B cell (primary cell): ENCODE measurements at regions not wholly inside any gene's neighbourhood (a gene's known extent, or its start where the extent isn't known, plus 50 kb on each side); places are given as distances from the start of the nearest gene placed in this dataset.

Experiments
- ATAC-seq: fragments of 200-7000 bp; cut with Tn5 transposase; one replicate; pipeline ENCODE4 v1.10.0; 2021; ENCODE audit warnings: low read depth, mild to moderate bottlenecking, moderate number of reproducible peaks, moderate library complexity
- CTCF ChIA-PET: fragments of 350-600 bp; sonication (Branson Sonifier 250); formaldehyde crosslinking; loops from one replicate; lab custom pipeline; 2021; ENCODE audit warnings: antibody characterized with exemption, inconsistent platforms; lab: Charles Lee
- POLR2A ChIA-PET: fragments of 350-600 bp; sonication (Branson Sonifier 250); formaldehyde crosslinking; loops from one replicate; lab custom pipeline; 2021; ENCODE audit warnings: antibody characterized with exemption; lab: Charles Lee
- DNase-seq: peaks from one replicate; pipeline ENCODE4 v3.0.0; 2013
- H2AFZ ChIP-seq: 2 replicates; pipeline ENCODE4 v1.6.1; 2012; ENCODE audit warnings: mild to moderate bottlenecking, low read depth, low read length; ENCODE audit not compliant: insufficient read depth, poor library complexity, severe bottlenecking
- H3K27ac ChIP-seq, 2 donors: 1 replicate in 1 of 2; 2 replicates in 1 of 2; pipeline ENCODE4 v1.5.1; 2012 to 2013; ENCODE audit warnings: low read length in 2 of 2, mild to moderate bottlenecking in 2 of 2, moderate library complexity in 1 of 2
- H3K27me3 ChIP-seq, 4 experiments: fragments of 200-600 bp in 1 of 4; sonication (generic) in 1 of 4; replicated peaks in 1 of 4; 1 replicate in 2 of 4; 2 replicates in 2 of 4; pipeline versions ENCODE4 v1.6.1 to v1.7.0; 2013 to 2016; ENCODE audit warnings: low read length in 3 of 4, mild to moderate bottlenecking in 2 of 4, mixed read lengths in 1 of 4, moderate library complexity in 1 of 4; ENCODE audit not compliant: insufficient read depth in 4 of 4, control insufficient read depth in 3 of 4; ENCODE audit errors: control extremely low read depth in 1 of 4
- H3K36me3 ChIP-seq, 2 experiments: replicated peaks in 1 of 2; 1 replicate in 1 of 2; 2 replicates in 1 of 2; pipeline versions ENCODE4 v1.6.1 to v1.7.1; 2013; ENCODE audit warnings: low read length in 1 of 2; ENCODE audit not compliant: insufficient read depth in 2 of 2, control insufficient read depth in 1 of 2; ENCODE audit errors: control extremely low read depth in 1 of 2, extremely low read depth in 1 of 2
- H3K4me1 ChIP-seq, 2 donors: fragments of 200-600 bp in 1 of 2; sonication (generic) in 1 of 2; 1 replicate in 1 of 2; 2 replicates in 1 of 2; pipeline versions ENCODE4 v1.5.1 to v1.6.1; 2013 to 2017; ENCODE audit warnings: low read length in 2 of 2; ENCODE audit not compliant: control insufficient read depth in 2 of 2, insufficient read depth in 2 of 2
- H3K4me2 ChIP-seq: replicated peaks from 2 replicates; pipeline ENCODE3; 2012; ENCODE audit warnings: mild to moderate bottlenecking, low read depth, low read length; ENCODE audit not compliant: poor library complexity, severe bottlenecking
- H3K4me3 ChIP-seq, 5 experiments: fragments of 200-600 bp in 1 of 5; sonication (generic) in 1 of 5; 1 replicate in 3 of 5; 2 replicates in 2 of 5; pipeline versions ENCODE4 v1.5.1 to v1.7.0; 2011 to 2016; ENCODE audit warnings: low read length in 4 of 5, mild to moderate bottlenecking in 4 of 5, low read depth in 2 of 5, control low read depth in 1 of 5, moderate library complexity in 1 of 5; ENCODE audit not compliant: insufficient read depth in 1 of 5; ENCODE audit errors: control extremely low read depth in 1 of 5, extremely low read depth in 1 of 5
- H3K79me2 ChIP-seq: fragments of 200-600 bp; sonication (generic); one replicate; pipeline ENCODE4 v1.6.0; 2016; ENCODE audit warnings: low read length; ENCODE audit not compliant: control insufficient read depth, insufficient read depth
- H3K9ac ChIP-seq: fragments of 200-600 bp; sonication (generic); 2 replicates; pipeline ENCODE4 v1.6.1; 2017; ENCODE audit warnings: mild to moderate bottlenecking, low read length, moderate library complexity
- H3K9me3 ChIP-seq, 3 donors: one replicate each; pipeline versions ENCODE4 v1.6.1 to v1.7.1; 2013; ENCODE audit warnings: low read length in 2 of 3; ENCODE audit not compliant: control insufficient read depth in 2 of 3, insufficient read depth in 1 of 3; ENCODE audit errors: control extremely low read depth in 1 of 3
- H4K20me1 ChIP-seq: 2 replicates; pipeline ENCODE4 v1.6.0; 2012; ENCODE audit warnings: mild to moderate bottlenecking, low read length; ENCODE audit not compliant: insufficient read depth, control insufficient read depth, poor library complexity, severe bottlenecking
- H3K27ac Mint-ChIP-seq: one replicate; pipeline ENCODE4 v1.8.0; 2021; ENCODE audit warnings: mixed read lengths
- H3K27me3 Mint-ChIP-seq: one replicate; pipeline ENCODE4 v1.8.0; 2021; ENCODE audit warnings: mixed read lengths
- H3K4me1 Mint-ChIP-seq: one replicate; pipeline ENCODE4 v1.8.0; 2021; ENCODE audit warnings: mixed read lengths
- H3K4me3 Mint-ChIP-seq: one replicate; pipeline ENCODE4 v1.8.0; 2021; ENCODE audit warnings: mixed read lengths
- H3K9me3 Mint-ChIP-seq: one replicate; pipeline ENCODE4 v1.8.0; 2022; ENCODE audit warnings: mixed read lengths; ENCODE audit not compliant: insufficient read depth
- EZH2 ChIP-seq: IDR thresholded peaks from 2 replicates; pipeline ENCODE4 v1.6.1; 2012; ENCODE audit warnings: borderline replicate concordance, low read depth, mild to moderate bottlenecking, moderate library complexity, low read length; ENCODE audit not compliant: insufficient read depth, poor library complexity, severe bottlenecking
- WGBS: methylation state at CpG from one replicate; pipeline ENCODE4 v1.1.5; 2013; ENCODE audit warnings: missing lambda C conversion rate; ENCODE audit not compliant: insufficient coverage; 5-methylcytosine and 5-hydroxymethylcytosine counted together
- intact Hi-C: fragments of 100-400 bp; cut with micrococcal nuclease; formaldehyde crosslinking; loops from one replicate; pipeline ENCODE4 v1.10.0; 2022
- TF ChIP-seq, protein P1 (sequence below): fragments of 200-600 bp; IDR thresholded peaks from one replicate; pipeline ENCODE4 v1.8.0; 2022; ENCODE audit warnings: antibody characterized with exemption, mild to moderate bottlenecking

DNA sequence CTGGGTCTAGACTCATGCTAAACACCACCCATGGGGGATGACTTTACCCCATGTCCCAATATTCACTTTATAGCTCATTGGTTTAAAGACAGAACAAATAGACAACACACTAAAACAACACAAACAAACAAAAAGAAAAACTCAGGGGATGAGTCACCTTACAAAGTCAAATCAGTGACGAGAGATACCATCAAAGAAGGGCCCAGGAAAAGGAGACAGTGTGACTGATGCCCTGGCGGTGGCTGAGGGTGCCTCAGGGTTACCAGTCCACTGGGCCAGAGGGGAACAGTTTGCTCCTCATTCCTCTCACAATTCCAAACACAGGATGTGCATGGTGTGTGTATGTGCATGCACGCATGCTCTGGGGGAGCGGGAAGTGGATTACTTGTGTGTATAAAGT lies 171.3 kb upstream of the PRKCQ start:
- Mint-ChIP-seq H3K27ac (no peak overlapping the region), H3K27me3 (peaks cover 21% of the 10 kb centered on the region), H3K4me3 (no peak overlapping the region), H3K4me1 (no peaks in the 10 kb centered on the region), H3K9me3 (peaks cover 3% of the 10 kb centered on the region)
- CTCF ChIA-PET: no interaction called here
- TF ChIP-seq EZH2: no peak
- TF ChIP-seq, protein P1, sequence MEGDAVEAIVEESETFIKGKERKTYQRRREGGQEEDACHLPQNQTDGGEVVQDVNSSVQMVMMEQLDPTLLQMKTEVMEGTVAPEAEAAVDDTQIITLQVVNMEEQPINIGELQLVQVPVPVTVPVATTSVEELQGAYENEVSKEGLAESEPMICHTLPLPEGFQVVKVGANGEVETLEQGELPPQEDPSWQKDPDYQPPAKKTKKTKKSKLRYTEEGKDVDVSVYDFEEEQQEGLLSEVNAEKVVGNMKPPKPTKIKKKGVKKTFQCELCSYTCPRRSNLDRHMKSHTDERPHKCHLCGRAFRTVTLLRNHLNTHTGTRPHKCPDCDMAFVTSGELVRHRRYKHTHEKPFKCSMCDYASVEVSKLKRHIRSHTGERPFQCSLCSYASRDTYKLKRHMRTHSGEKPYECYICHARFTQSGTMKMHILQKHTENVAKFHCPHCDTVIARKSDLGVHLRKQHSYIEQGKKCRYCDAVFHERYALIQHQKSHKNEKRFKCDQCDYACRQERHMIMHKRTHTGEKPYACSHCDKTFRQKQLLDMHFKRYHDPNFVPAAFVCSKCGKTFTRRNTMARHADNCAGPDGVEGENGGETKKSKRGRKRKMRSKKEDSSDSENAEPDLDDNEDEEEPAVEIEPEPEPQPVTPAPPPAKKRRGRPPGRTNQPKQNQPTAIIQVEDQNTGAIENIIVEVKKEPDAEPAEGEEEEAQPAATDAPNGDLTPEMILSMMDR: no peak
- Histone ChIP-seq H4K20me1 (no peaks in the 10 kb centered on the region), H3K9ac (no peak overlapping the region), H3K79me2 (no peaks in the 10 kb centered on the region), H3K4me2 (no peak overlapping the region), H3K4me1 (no peaks in the 10 kb centered on the region), H3K27ac (no peak overlapping the region), H2AFZ (no peak overlapping the region), H3K9me3 (peaks cover 0 to 7% (median 0%) of the 10 kb centered on the region in 3 donors), H3K4me3 (no peak overlapping the region), H3K27me3 (peaks cover 0 to 7% (median 0%) of the 10 kb centered on the region in 4 experiments), H3K36me3 (no peaks in the 10 kb centered on the region)
- DNase-seq (no peak), ATAC-seq (no peak)
- intact Hi-C loops: no loop called here
- 80% methylated on average over 1 of the region's 4 CpGs for WGBS
- POLR2A ChIA-PET: no interaction called here

DNA sequence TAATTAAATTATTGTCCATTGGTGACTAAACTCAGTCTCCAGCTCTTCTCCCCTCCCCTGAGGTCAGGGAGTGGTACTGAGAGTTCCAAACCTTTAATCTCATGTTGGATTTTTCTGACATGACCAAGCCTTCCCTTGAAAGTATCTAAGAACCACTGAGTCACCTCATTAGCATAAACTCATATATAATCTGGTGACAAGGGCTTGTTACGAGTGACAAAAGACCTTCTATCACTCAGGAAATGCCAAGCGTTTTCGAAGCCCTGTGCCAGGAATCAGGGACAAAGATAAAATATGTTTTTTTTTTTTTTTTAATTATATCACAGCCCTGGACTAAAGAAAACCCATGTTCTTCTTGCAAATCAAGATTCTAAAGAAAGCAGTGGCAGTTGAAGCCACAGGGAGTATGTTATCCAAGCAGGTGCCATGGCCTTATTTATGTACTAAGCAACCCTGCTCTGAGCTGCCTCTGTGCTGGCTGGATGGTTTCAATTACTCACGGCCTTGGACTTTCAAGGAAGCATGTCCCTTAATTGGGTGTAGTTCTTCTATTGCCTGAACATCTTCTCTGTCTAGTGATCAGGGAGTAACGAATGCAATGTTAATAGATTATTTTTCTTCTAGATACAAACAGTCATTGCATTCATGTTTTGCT lies 169.0 kb upstream of the PRKCQ start:
- Histone ChIP-seq H3K4me1 (no peaks in the 10 kb centered on the region), H3K27ac (no peak overlapping the region), H3K79me2 (no peaks in the 10 kb centered on the region), H3K4me3 (no peak overlapping the region), H3K27me3 (no peaks in the 10 kb centered on the region), H2AFZ (no peak overlapping the region), H4K20me1 (no peaks in the 10 kb centered on the region), H3K36me3 (no peaks in the 10 kb centered on the region), H3K9ac (no peak overlapping the region), H3K4me2 (no peak overlapping the region), H3K9me3 (peaks cover 0 to 7% (median 0%) of the 10 kb centered on the region in 3 donors)
- DNase-seq (no peak), ATAC-seq (no peak)
- Mint-ChIP-seq H3K4me3 (no peak overlapping the region), H3K27ac (no peak overlapping the region), H3K27me3 (peaks cover 16% of the 10 kb centered on the region), H3K4me1 (no peaks in the 10 kb centered on the region), H3K9me3 (peaks cover 3% of the 10 kb centered on the region)
- ChIA-PET CTCF (no interaction called here), POLR2A (no interaction called here)
- intact Hi-C loops: no loop called here
- TF ChIP-seq, protein P1: no peak
- no peak for TF ChIP-seq EZH2
- 80% methylated on average over 1 of the region's 5 CpGs for WGBS
